OCI-LY7 (cell line): ENCODE measurements at regions not wholly inside any gene's neighbourhood (a gene's known extent, or its start where the extent isn't known, plus 50 kb on each side); places are given as distances from the start of the nearest gene placed in this dataset.

Experiments used
- BruUV-seq: library from RNA; stranded (reverse); fragments of 400-500 nt; replicated peaks from 2 replicates; lab custom pipeline; 2021; lab: Mats Ljungman, UMichigan
- CTCF ChIA-PET: fragments of 300-600 bp; sonication (Branson Sonifier 250); formaldehyde crosslinking; loops from one replicate; lab custom pipeline; 2022; ENCODE audit warnings: antibody characterized with exemption; ENCODE audit not compliant: unreplicated experiment; lab: Charles Lee
- POLR2A ChIA-PET: fragments of 300-600 bp; sonication (Branson Sonifier 250); formaldehyde crosslinking; loops from one replicate; lab custom pipeline; 2022; ENCODE audit warnings: antibody characterized with exemption; lab: Charles Lee
- DNase-seq: peaks from one replicate; pipeline ENCODE4 v3.0.0-alpha.2; 2015; ENCODE audit warnings: low spot score
- H2AFZ ChIP-seq: fragments of 200-600 bp; sonication (generic), shearing (Covaris generic); 2 replicates; pipeline ENCODE4 v1.6.1; 2014; ENCODE audit warnings: mild to moderate bottlenecking, antibody characterized with exemption, low read length, moderate library complexity
- H3K27ac ChIP-seq: fragments of 200-600 bp; sonication (generic); 2 replicates; pipeline ENCODE4 v1.5.1; 2014; ENCODE audit warnings: mixed run types, low read depth, mild to moderate bottlenecking, moderate library complexity, low read length, inconsistent platforms; ENCODE audit not compliant: poor library complexity, severe bottlenecking
- H3K36me3 ChIP-seq: fragments of 200-600 bp; sonication (generic); 2 replicates; pipeline ENCODE4 v1.6.1; 2014; ENCODE audit warnings: mild to moderate bottlenecking, antibody characterized with exemption, low read length, moderate library complexity, mixed read lengths; ENCODE audit not compliant: insufficient read depth
- H3K4me1 ChIP-seq: fragments of 200-600 bp; sonication (generic); 2 replicates; pipeline ENCODE4 v1.5.1; 2014; ENCODE audit warnings: mild to moderate bottlenecking, low read length; ENCODE audit not compliant: insufficient read depth, poor library complexity, severe bottlenecking
- H3K4me2 ChIP-seq: fragments of 200-600 bp; sonication (generic); 2 replicates; pipeline ENCODE4 v1.6.1; 2014; ENCODE audit warnings: mild to moderate bottlenecking, low read length
- H3K4me3 ChIP-seq: fragments of 200-600 bp; sonication (generic); 2 replicates; pipeline ENCODE4 v1.5.1; 2014; ENCODE audit warnings: mild to moderate bottlenecking, low read depth, low read length; ENCODE audit not compliant: poor library complexity, severe bottlenecking
- H3K79me2 ChIP-seq: fragments of 200-600 bp; sonication (generic); 2 replicates; pipeline ENCODE4 v1.6.1; 2016; ENCODE audit warnings: low read depth, mild to moderate bottlenecking, low read length, moderate library complexity, mixed read lengths; ENCODE audit not compliant: insufficient read depth
- H3K9me2 ChIP-seq: fragments of 200-600 bp; sonication (generic); 2 replicates; pipeline ENCODE4 v1.6.1; 2016; ENCODE audit warnings: mild to moderate bottlenecking, low read length, mixed read lengths; ENCODE audit not compliant: insufficient read depth
- H3K9me3 ChIP-seq: fragments of 200-600 bp; sonication (generic); 2 replicates; pipeline ENCODE4 v1.6.1; 2014; ENCODE audit warnings: mild to moderate bottlenecking, mixed run types, low read length, mixed read lengths
- H4K20me1 ChIP-seq: fragments of 200-600 bp; sonication (generic); 2 replicates; pipeline ENCODE4 v1.6.1; 2014; ENCODE audit warnings: mild to moderate bottlenecking, antibody characterized with exemption, low read length, moderate library complexity, mixed read lengths; ENCODE audit not compliant: insufficient read depth
- EZH2phosphoT487 ChIP-seq: fragments of 200-600 bp; sonication (generic); IDR thresholded peaks from 2 replicates; pipeline ENCODE4 v1.6.1; 2018; ENCODE audit warnings: low read depth, borderline replicate concordance, mild to moderate bottlenecking, mixed run types, antibody characterized with exemption, low read length, moderate library complexity, mixed read lengths
- intact Hi-C: fragments of 100-400 bp; cut with micrococcal nuclease; formaldehyde crosslinking; loops from one replicate; pipeline ENCODE4 v1.10.0; 2022; ENCODE audit not compliant: unreplicated experiment
- TF ChIP-seq, protein P1 (sequence below): fragments of 200-600 bp; sonication (generic); conservative IDR thresholded peaks from 2 replicates; pipeline ENCODE4 v1.5.1; 2014; ENCODE audit warnings: mild to moderate bottlenecking, antibody characterized with exemption, low read length, moderate library complexity, mixed read lengths

DNA sequence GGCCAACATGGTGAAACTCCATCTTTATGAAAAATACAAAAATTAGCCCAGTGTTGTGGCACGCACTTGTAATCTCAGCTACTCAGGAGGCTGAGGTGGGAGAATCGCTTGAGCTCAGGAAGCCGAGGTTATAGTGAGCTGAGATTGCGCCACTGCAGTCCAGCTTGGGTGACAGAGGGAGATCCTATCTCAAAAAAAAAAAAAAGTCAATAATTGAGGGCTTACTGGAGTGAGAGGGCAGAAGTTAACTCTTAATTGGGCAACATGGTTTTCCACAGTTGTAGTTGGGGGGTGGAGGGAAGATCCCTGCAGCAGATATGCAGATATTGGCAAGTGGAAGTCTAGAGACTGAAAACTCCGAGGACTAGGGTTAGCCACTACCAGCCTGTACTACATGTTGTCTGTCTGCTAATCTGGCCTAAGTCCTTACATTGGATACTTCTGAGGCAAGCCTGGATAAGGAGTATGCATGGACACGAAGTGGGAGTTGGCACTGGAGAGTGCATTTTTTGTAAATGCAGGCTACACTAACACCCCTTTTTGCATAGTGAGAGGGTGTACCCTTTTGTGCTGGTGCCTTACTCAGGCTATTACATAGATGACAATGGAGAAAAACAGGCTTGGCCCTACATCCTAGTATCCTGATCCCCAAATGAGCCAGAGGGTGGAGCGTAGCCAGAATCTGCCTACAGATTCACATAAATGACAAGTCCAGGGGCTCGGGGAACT is 89.0 kb upstream of the NIPBL start:
- no peaks in the 10 kb centered on the region for H3K9me3 ChIP-seq
- no peak for DNase-seq
- intact Hi-C loops = no loop called here
- no peaks in the 10 kb centered on the region for H3K9me2 ChIP-seq
- H3K4me2 ChIP-seq = no peak overlapping the region
- ChIA-PET CTCF (no interaction called here), POLR2A (no interaction called here)
- H4K20me1 ChIP-seq = no peaks in the 10 kb centered on the region
- no peaks in the 10 kb centered on the region for H3K4me1 ChIP-seq
- H2AFZ ChIP-seq = no peak overlapping the region
- H3K36me3 ChIP-seq = no peaks in the 10 kb centered on the region
- no TSS peak for BruUV-seq
- no peak overlapping the region for H3K27ac ChIP-seq
- TF ChIP-seq, protein P1, sequence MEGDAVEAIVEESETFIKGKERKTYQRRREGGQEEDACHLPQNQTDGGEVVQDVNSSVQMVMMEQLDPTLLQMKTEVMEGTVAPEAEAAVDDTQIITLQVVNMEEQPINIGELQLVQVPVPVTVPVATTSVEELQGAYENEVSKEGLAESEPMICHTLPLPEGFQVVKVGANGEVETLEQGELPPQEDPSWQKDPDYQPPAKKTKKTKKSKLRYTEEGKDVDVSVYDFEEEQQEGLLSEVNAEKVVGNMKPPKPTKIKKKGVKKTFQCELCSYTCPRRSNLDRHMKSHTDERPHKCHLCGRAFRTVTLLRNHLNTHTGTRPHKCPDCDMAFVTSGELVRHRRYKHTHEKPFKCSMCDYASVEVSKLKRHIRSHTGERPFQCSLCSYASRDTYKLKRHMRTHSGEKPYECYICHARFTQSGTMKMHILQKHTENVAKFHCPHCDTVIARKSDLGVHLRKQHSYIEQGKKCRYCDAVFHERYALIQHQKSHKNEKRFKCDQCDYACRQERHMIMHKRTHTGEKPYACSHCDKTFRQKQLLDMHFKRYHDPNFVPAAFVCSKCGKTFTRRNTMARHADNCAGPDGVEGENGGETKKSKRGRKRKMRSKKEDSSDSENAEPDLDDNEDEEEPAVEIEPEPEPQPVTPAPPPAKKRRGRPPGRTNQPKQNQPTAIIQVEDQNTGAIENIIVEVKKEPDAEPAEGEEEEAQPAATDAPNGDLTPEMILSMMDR = no peak
- no peak for TF ChIP-seq EZH2phosphoT487
- H3K4me3 ChIP-seq = no peak overlapping the region
- H3K79me2 ChIP-seq = no peaks in the 10 kb centered on the region

DNA sequence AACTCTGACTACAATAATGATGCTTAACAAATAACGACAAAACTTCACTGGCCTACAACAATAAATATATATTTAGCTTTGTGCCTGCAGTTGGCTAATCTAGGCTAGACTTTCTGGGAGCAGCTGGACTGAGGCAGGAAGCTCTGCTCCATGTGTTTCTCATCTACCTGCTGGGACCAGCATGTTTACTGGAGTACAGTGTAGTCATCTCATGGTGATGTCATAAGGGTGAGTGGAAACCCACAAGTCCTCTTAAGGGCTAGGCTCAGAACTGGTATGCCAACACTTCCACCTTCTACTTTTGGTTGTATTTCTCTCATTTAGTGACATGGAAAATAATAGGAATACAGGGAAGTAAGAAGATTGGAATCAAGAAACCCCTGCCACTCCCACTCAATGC is 85.7 kb upstream of the NIPBL start:
- no peak for TF ChIP-seq EZH2phosphoT487
- TF ChIP-seq, protein P1 = no peak
- Histone ChIP-seq H3K4me1 (no peaks in the 10 kb centered on the region), H3K9me2 (no peaks in the 10 kb centered on the region), H2AFZ (no peak overlapping the region), H3K4me3 (no peak overlapping the region), H3K79me2 (no peaks in the 10 kb centered on the region), H3K36me3 (no peaks in the 10 kb centered on the region), H3K9me3 (no peaks in the 10 kb centered on the region), H4K20me1 (no peaks in the 10 kb centered on the region), H3K27ac (no peak overlapping the region), H3K4me2 (no peak overlapping the region)
- intact Hi-C loops = no loop called here
- CTCF ChIA-PET = no interaction called here
- no TSS peak for BruUV-seq
- DNase-seq = no peak
- POLR2A ChIA-PET = no interaction called here

DNA sequence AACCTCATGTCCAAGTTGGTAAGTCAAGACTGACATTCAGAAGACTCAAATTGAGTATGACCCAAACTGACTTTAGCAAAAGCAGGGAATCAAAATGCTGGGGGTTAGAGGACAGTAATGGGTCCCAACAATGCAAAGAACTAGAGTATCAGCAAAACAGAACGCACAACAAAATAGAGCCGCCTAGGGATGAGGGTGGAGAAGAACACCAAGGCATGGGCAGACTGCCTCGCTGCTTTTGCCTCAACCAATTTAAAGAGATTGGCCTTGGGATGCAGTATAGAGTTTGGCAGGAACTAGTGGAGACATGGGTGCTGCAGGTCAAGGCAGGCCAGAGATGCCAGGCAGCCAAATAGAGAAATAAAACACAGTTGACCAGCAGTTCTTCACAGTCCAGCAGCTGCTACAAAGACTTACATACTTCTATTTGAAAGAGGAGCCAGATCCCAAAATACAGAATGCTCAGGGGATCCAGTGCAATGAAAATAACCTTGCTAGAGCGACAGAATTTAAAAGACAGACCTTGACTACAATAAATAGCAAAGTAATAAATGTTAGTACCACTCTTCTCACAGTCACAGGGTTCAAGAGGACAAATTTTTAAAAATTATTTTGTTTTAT is 83.9 kb upstream of the NIPBL start:
- Histone ChIP-seq H2AFZ (no peak overlapping the region), H4K20me1 (no peaks in the 10 kb centered on the region), H3K4me3 (no peak overlapping the region), H3K9me2 (no peaks in the 10 kb centered on the region), H3K4me1 (no peaks in the 10 kb centered on the region), H3K9me3 (no peaks in the 10 kb centered on the region), H3K79me2 (no peaks in the 10 kb centered on the region), H3K4me2 (no peak overlapping the region), H3K27ac (no peak overlapping the region), H3K36me3 (no peaks in the 10 kb centered on the region)
- TF ChIP-seq EZH2phosphoT487 = no peak
- TF ChIP-seq, protein P1 = no peak
- CTCF ChIA-PET = no interaction called here
- intact Hi-C loops = no loop called here
- no peak for DNase-seq
- no TSS peak for BruUV-seq
- POLR2A ChIA-PET = no interaction called here
